Left forelimb (tissue), 1 donor: ENCODE measurements at regions not wholly inside any gene's neighbourhood (a gene's known extent, or its start where the extent isn't known, plus 50 kb on each side); places are given as distances from the start of the nearest gene placed in this dataset.

ENCODE experiments used
- DNase-seq: peaks from one replicate; pipeline ENCODE4 v3.0.0-alpha.2; 2018; ENCODE audit warnings: low spot score

GRCh38 chr3:46146548-46146947 is 61.6 kb downstream of the CCR1 start:
- DNase-seq, result no peak

DNA sequence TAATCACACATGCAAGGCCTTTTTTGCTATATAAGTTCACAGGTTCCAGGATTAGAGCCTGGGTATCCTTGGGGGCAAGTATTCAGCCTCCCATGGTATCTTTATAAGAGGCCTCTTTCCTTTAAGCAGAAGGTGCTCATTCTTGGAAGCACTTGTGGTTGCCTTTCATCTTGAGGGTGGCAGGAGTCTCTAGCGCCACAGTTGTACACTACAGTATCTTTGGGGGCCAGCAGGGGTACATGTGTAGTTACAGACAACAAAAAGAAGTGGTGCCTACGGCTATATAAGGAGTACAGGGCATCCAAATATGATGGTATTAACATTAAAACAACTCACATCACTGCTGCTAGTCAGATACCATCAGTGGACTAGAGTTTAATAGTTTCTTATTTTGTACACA is 62.1 kb downstream of the CCR1 start:
- DNase-seq, result no peak

DNA sequence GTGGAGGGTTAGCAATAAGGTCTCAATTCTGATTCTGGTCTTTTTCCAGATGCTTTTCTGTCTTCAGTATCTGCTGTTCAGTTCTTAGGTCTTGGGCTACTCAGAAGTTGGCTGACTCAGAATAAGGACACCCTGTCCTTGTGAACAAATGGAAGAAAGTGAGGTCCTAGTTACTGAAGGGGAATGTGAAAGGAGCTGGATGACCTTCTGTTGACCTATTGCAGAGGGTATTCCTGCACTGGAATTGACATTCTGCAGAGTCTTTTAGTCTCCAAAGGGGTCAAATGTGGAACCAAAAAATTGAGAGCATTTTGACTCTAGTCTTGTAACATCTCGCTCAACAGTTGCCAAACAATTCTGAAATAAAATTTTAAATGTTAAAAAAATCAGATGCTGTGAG is 63.0 kb downstream of the CCR1 start:
- no peak for DNase-seq

DNA sequence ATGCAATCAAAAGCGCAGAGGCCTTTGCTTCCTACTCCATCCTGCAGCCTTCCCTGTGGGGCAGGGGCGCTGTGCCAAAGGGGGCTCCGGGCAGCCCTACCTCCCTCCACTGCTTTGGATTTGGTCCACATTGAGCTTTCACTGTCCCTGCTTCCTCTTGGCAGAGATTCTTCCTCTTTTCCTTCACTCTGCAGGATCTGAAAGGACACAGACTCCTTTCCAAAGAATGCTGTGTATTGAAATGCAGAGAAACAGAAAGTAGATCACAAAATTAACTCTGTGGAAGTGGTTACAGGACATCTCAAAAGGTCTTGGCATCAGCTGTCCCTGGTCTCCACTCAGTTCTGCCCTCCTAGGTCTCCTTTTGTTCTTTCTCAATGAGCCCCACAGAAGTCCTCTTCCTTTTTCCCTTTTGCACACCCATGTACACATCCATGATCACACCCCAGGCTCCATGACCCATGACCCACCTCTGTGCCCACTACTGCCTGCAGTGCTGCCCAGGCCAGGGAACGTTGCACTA is 64.1 kb downstream of the CCR1 start:
- DNase-seq, result no peak

DNA sequence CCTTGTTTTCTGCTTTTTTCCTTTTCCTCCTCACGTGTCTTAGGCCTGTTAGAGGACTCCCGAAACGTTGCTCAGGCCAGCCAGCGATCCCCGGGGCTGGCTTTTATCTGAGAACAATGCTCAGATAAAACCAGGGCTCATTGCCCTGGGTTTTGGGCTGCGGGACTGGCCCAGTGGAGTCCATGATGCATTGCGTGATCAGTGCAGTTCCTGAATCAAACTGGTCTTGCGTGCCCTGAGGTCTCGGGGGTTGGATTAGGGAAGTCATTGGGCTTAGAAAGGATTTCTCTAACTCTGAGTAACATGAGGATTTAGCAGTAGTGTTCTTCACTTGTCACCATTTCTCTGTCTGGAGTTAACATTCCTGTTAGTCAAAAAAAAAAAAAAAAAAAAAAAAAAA is 66.3 kb downstream of the CCR1 start:
- no peak for DNase-seq

- no peak for DNase-seq
Observed at GRCh38 chr3:46138581-46138980, 69.5 kb downstream of the CCR1 start.

- DNase-seq, result no peak
Observed at GRCh38 chr3:46135475-46135874, 72.6 kb downstream of the CCR1 start.

DNA sequence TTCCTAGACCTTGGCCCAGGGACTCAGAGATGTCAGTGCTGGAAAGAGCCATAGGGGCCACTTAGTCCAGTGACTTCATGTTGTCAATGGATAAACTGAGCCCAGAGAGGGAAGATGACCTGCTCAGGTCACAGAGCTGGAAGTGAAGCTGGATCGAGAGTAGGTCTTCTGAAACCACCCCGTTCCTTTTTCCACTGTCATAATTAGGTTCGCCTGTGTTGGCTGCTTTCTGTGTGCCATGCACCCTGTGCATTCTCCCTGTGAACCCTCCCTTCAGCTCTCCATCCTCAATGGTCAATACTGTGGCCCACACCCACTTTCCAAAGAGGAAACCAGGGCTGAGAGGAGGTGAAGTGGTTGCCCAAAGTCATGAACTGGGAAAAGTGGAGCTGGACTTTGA is 74.8 kb downstream of the CCR1 start:
- DNase-seq, result no peak

DNA sequence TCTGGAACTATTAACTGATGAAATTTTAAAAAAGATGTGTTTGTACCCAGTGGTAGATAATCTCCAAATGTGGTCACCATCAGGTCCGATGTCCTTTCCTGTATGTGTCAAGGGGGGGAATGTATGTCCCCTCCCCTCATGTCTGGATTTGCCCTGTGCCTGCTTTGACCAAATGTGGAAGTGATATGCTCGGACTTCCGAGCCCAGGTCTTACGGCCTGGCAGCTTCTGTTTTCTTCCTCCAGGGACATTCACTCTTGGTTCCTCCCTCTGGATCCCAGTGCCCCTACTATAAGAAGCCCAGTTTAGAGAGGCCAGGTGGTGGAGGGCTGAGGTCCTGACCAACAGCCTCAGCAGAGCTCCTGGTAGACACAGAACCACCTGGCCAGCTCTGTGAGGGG is 75.5 kb downstream of the CCR1 start:
- DNase-seq, result no peak

DNA sequence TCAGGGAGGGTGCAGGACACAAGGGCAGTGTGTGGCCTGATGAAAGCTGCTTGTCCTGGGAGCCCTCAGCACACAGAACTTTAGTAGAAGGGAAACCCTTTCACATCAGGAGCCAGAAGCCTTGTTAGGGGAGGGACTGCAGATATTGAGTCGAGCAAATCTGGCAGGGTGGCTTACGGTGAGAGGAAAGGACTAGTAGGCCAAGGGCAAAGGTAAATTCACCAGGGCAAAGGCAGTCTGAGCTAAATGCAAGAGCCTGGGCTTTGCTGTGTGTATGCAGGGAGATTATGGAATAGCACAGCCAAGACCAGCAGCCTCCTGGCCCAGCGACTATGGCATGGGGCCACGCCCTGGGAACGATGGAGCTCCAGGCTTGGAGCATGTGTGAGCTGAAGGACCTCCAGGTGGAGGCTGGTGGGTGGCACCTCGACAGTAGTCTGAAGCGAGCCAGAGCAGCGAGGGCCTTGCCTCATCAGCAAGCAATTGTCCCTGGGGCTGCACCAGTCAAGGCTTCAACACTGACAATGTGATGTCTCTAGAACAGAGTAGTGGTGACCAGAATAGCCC is 76.1 kb downstream of the CCR1 start:
- no peak for DNase-seq

GRCh38 chr3:46130631-46131310 is 77.3 kb downstream of the CCR1 start:
- no peak for DNase-seq

GRCh38 chr3:46129588-46130272 is 78.4 kb downstream of the CCR1 start:
- no peak for DNase-seq

- DNase-seq, result no peak
Observed at GRCh38 chr3:46127503-46127902, 80.6 kb downstream of the CCR1 start.

GRCh38 chr3:46124216-46125177 is 83.6 kb downstream of the CCR1 start:
- DNase-seq, result no peak

- no peak for DNase-seq
Observed at GRCh38 chr3:46123646-46124045, 84.5 kb downstream of the CCR1 start.

GRCh38 chr3:46122091-46122490 is 86.0 kb downstream of the CCR1 start:
- no peak for DNase-seq

DNA sequence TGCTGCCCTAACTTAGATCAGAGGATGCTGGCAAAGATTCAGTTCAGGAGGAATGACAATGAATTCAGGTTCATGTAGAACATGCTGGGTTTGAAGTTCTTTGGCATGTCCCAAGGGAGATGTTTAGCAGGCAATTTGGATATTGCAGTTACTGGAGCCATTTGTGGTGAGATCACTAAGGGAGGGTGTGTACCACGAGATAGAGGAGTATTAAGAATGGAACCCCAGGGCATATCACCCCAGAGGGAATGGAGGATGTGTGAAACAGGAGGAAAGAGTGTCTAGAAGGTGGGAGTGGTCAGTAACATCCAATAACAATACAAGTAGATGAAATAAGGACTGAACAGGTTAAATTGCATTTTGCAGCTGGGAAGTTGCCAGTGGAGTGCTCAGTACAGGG is 87.1 kb downstream of the CCR1 start:
- DNase-seq, result no peak

- DNase-seq, result no peak
Observed at GRCh38 chr3:46119709-46120498, 88.2 kb downstream of the CCR1 start.

DNA sequence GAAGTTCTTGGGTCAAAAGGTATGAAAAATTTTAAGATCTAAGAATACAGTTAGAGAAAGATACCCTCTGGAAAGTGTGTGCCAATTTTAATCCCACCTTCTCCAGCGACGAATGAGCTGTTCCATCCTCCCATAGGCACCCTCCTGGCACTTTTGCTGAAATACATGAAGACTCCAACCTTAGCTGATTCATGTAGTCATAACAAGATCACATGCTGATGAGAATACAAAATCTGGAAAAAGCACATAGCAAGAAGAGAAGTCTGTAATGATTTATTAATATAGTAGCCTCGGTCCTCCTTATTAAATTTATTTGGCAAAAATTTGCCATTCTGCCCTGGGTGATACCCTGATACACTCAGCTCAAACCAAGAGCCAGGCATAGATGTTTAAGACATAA is 88.9 kb downstream of the CCR1 start:
- no peak for DNase-seq

GRCh38 chr3:46116996-46117395 is 89.7 kb upstream of the XCR1 start:
- DNase-seq, result no peak

GRCh38 chr3:46114323-46114988 is 87.2 kb upstream of the XCR1 start:
- no peak for DNase-seq
